IMR-90 (cell line): ENCODE measurements at regions not wholly inside any gene's neighbourhood (a gene's known extent, or its start where the extent isn't known, plus 50 kb on each side); places are given as distances from the start of the nearest gene placed in this dataset.

ENCODE experiments used
- ATAC-seq: fragments of 200-7000 bp; cut with Tn5 transposase; 2 replicates; pipeline ENCODE4 v1.9.1; 2020; ENCODE audit warnings: low read depth, mild to moderate bottlenecking, moderate library complexity
- BruUV-seq: library from RNA; stranded (reverse); fragments of 400-500 nt; replicated peaks from 2 replicates; lab custom pipeline; 2021; lab: Mats Ljungman, UMichigan
- CTCF ChIA-PET: fragments of 300-600 bp; formaldehyde crosslinking; extraction: SDS; loops from one replicate; lab custom pipeline; 2021; ENCODE audit warnings: antibody characterized with exemption; lab: Yijun Ruan, JAX
- POLR2A ChIA-PET: fragments of 300-600 bp; sonication (Branson Sonifier 250); formaldehyde crosslinking; loops from one replicate; lab custom pipeline; 2022; ENCODE audit warnings: antibody characterized with exemption; ENCODE audit not compliant: unreplicated experiment; lab: Charles Lee
- DNase-seq: peaks from one replicate; pipeline ENCODE4 v3.0.0; 2013
- H2AFZ ChIP-seq: replicated peaks from 2 replicates; pipeline ENCODE3; 2013; ENCODE audit warnings: low read length, mild to moderate bottlenecking; ENCODE audit not compliant: poor library complexity
- H2AK5ac ChIP-seq: 2 replicates; pipeline ENCODE4 v1.6.1; 2013; ENCODE audit warnings: low read depth, low read length, inconsistent platforms
- H2AK9ac ChIP-seq: replicated peaks from 2 replicates; pipeline ENCODE3; 2013; ENCODE audit warnings: mild to moderate bottlenecking, low read depth, low read length, moderate library complexity; ENCODE audit not compliant: poor library complexity
- H2BK120ac ChIP-seq: 2 replicates; pipeline ENCODE4 v1.6.1; 2013; ENCODE audit warnings: low read depth, low read length, inconsistent platforms
- H2BK15ac ChIP-seq: 3 replicates; pipeline ENCODE4 v1.6.1; 2013; ENCODE audit warnings: low read depth, low read length, inconsistent platforms
- H2BK20ac ChIP-seq: 2 replicates; pipeline ENCODE4 v1.6.1; 2013; ENCODE audit warnings: low read depth, mild to moderate bottlenecking, inconsistent platforms, low read length, moderate library complexity
- H2BK5ac ChIP-seq: 2 replicates; pipeline ENCODE4 v1.6.1; 2013; ENCODE audit warnings: mild to moderate bottlenecking, low read depth, low read length, inconsistent platforms; ENCODE audit not compliant: poor library complexity, severe bottlenecking
- H3K14ac ChIP-seq: replicated peaks from 2 replicates; pipeline ENCODE4 v1.6.1; 2013; ENCODE audit warnings: low read depth, low read length, inconsistent platforms
- H3K18ac ChIP-seq: 2 replicates; pipeline ENCODE4 v1.6.1; 2013; ENCODE audit warnings: low read depth, low read length, control low read depth
- H3K23ac ChIP-seq: 2 replicates; pipeline ENCODE4 v1.6.1; 2013; ENCODE audit warnings: low read depth, low read length, inconsistent platforms
- H3K27ac ChIP-seq: 2 replicates; pipeline ENCODE4 v1.5.1; 2013; ENCODE audit warnings: mild to moderate bottlenecking, control low read depth, low read length; ENCODE audit not compliant: insufficient read depth
- H3K27me3 ChIP-seq: 2 replicates; pipeline ENCODE4 v1.6.1; 2013; ENCODE audit warnings: low read length; ENCODE audit not compliant: control insufficient read depth, insufficient read depth
- H3K36me3 ChIP-seq: 2 replicates; pipeline ENCODE4 v1.6.1; 2013; ENCODE audit warnings: low read length, mixed read lengths; ENCODE audit not compliant: control insufficient read depth, insufficient read depth
- H3K4ac ChIP-seq: 2 replicates; pipeline ENCODE4 v1.6.1; 2013; ENCODE audit warnings: low read depth, low read length, inconsistent platforms
- H3K4me1 ChIP-seq: 2 replicates; pipeline ENCODE4 v1.6.1; 2013; ENCODE audit warnings: low read length, mixed read lengths; ENCODE audit not compliant: control insufficient read depth, insufficient read depth
- H3K4me2 ChIP-seq: 2 replicates; pipeline ENCODE4 v1.6.1; 2013; ENCODE audit warnings: low read depth, mild to moderate bottlenecking, control low read depth, low read length, moderate library complexity
- H3K4me3 ChIP-seq: 2 replicates; pipeline ENCODE4 v1.5.1; 2013; ENCODE audit warnings: low read depth, mild to moderate bottlenecking, control low read depth, low read length, moderate library complexity; ENCODE audit not compliant: insufficient read depth
- H3K56ac ChIP-seq: 2 replicates; pipeline ENCODE4 v1.6.1; 2013; ENCODE audit warnings: low read length, inconsistent platforms; ENCODE audit not compliant: insufficient read depth; ENCODE audit errors: extremely low read depth
- H3K79me1 ChIP-seq, 2 experiments: 2 replicates each; pipeline ENCODE4 v1.6.1; 2013; ENCODE audit warnings: low read length in 2 of 2, inconsistent platforms in 1 of 2, low read depth in 1 of 2
- H3K9ac ChIP-seq: 2 replicates; pipeline ENCODE4 v1.6.1; 2013; ENCODE audit warnings: low read depth, low read length, control low read depth
- H3K9me1 ChIP-seq: 2 replicates; pipeline ENCODE4 v1.6.1; 2013; ENCODE audit warnings: low read length, inconsistent platforms; ENCODE audit not compliant: insufficient read depth
- H3K9me3 ChIP-seq: 2 replicates; pipeline ENCODE4 v1.6.1; 2013; ENCODE audit warnings: low read length; ENCODE audit not compliant: control insufficient read depth, insufficient read depth
- H4K20me1 ChIP-seq: 2 replicates; pipeline ENCODE4 v1.6.1; 2013; ENCODE audit warnings: low read length, inconsistent platforms; ENCODE audit not compliant: insufficient read depth
- H4K5ac ChIP-seq: 2 replicates; pipeline ENCODE4 v1.6.1; 2013; ENCODE audit warnings: mild to moderate bottlenecking, low read depth, low read length, control low read depth
- H4K8ac ChIP-seq, 2 experiments: 2 replicates each; pipeline ENCODE4 v1.6.1; 2013; ENCODE audit warnings: low read depth in 2 of 2, low read length in 2 of 2, control low read depth in 1 of 2, inconsistent platforms in 1 of 2
- H4K91ac ChIP-seq: 2 replicates; pipeline ENCODE4 v1.6.1; 2013; ENCODE audit warnings: low read depth, low read length, inconsistent platforms; ENCODE audit not compliant: insufficient read depth
- CTCF ChIP-seq: conservative IDR thresholded peaks from 2 replicates; pipeline ENCODE4 v1.5.1; 2012; ENCODE audit warnings: mild to moderate bottlenecking, low read depth, low read length, improper control_type of control experiment
- ELK1 ChIP-seq: fragments of 150-350 bp; IDR thresholded peaks from 2 replicates; pipeline ENCODE4 v1.6.1; 2016; ENCODE audit warnings: low read depth, mild to moderate bottlenecking, low read length, moderate library complexity, borderline replicate concordance
- FOS ChIP-seq: fragments of 150-350 bp; IDR thresholded peaks from 2 replicates; pipeline ENCODE4 v1.6.1; 2016; ENCODE audit warnings: low read depth, low read length
- MAFK ChIP-seq: IDR thresholded peaks from 2 replicates; pipeline ENCODE4 v1.6.1; 2012; ENCODE audit warnings: low read depth, low read length, improper control_type of control experiment
- MAZ ChIP-seq: IDR thresholded peaks from 2 replicates; pipeline ENCODE4 v1.6.1; 2012; ENCODE audit warnings: low read depth, mild to moderate bottlenecking, low read length, improper control_type of control experiment, moderate library complexity, borderline replicate concordance
- MXI1 ChIP-seq: IDR thresholded peaks from 2 replicates; pipeline ENCODE4 v1.6.1; 2012; ENCODE audit warnings: low read depth, mild to moderate bottlenecking, low read length, moderate library complexity, borderline replicate concordance
- NFE2L2 ChIP-seq: fragments of 150-350 bp; IDR thresholded peaks from 2 replicates; pipeline ENCODE4 v1.6.1; 2016; ENCODE audit warnings: low read depth, mild to moderate bottlenecking, low read length
- POLR2A ChIP-seq: IDR thresholded peaks from 2 replicates; pipeline ENCODE4 v1.6.1; 2012; ENCODE audit warnings: mild to moderate bottlenecking, low read depth, low read length
- RAD21 ChIP-seq: IDR thresholded peaks from 2 replicates; pipeline ENCODE4 v1.6.1; 2012; ENCODE audit warnings: low read length, improper control_type of control experiment
- RFX5 ChIP-seq: IDR thresholded peaks from 2 replicates; pipeline ENCODE4 v1.8.0; 2012; ENCODE audit warnings: low read depth, mild to moderate bottlenecking, low read length, moderate library complexity
- SMC3 ChIP-seq: fragments of 150-350 bp; IDR thresholded peaks from 2 replicates; pipeline ENCODE4 v1.6.1; 2016; ENCODE audit warnings: low read depth, mild to moderate bottlenecking, antibody characterized with exemption, low read length, moderate library complexity
- WGBS, 2 experiments: methylation state at CpG; one replicate each; pipeline versions ENCODE4 v1.1.5 to v1.1.7; 2013; ENCODE audit warnings: missing lambda C conversion rate in 2 of 2; ENCODE audit not compliant: insufficient read length in 1 of 2; ENCODE audit errors: extremely low coverage in 2 of 2; 5-methylcytosine and 5-hydroxymethylcytosine counted together
- dilution Hi-C: fragments of 300-500 bp; cut with HindIII; formaldehyde crosslinking; loops from one replicate; pipeline ENCODE4 v1.14.3; 2018; ENCODE audit warnings: low sequenced_read_pairs; ENCODE audit not compliant: unreplicated experiment
- in situ Hi-C: fragments of 300-500 bp; cut with MboI; formaldehyde crosslinking; loops from 3 replicates; pipeline ENCODE4 v1.14.3; 2019; ENCODE audit warnings: low sequenced_read_pairs, inconsistent platforms, mixed read lengths
- intact Hi-C: fragments of 100-400 bp; cut with micrococcal nuclease; formaldehyde crosslinking; loops from 2 replicates; pipeline ENCODE4 v1.10.0; 2022

DNA sequence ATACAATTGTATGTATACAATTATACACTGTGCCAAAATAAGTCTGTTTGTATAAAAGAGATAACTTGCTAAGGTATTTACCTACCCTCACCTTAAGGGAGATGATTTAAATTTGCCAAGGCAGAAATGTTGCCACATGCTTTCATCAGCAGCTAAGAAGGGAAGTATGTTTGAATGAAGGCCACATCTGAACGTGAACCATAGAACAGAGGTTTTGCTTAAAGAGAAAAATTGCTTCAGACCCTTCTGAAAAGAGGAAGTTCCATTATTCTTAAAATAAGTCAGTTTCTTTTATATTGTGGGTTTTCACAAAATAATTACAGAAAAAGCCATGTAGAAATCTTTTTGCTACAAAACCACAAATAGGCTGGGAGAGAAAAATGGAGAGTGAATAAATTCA, 621.5 kb upstream of the HTR2C start:
- in situ Hi-C loops, result no loop called here
- Histone ChIP-seq H2BK120ac (no peak overlapping the region), H3K23ac (no peak overlapping the region), H3K9ac (no peak overlapping the region), H3K18ac (no peak overlapping the region), H3K9me3 (no peaks in the 10 kb centered on the region; the same call in 1 of the 2 replicates), H3K79me1 (no peaks in the 10 kb centered on the region), H3K4me2 (no peak overlapping the region), H3K9me1 (no peaks in the 10 kb centered on the region), H3K36me3 (no peaks in the 10 kb centered on the region), H2AFZ (no peak overlapping the region), H3K14ac (no peak overlapping the region), H4K91ac (no peak overlapping the region), H4K8ac (no peak overlapping the region), H3K4me3 (no peak overlapping the region), H3K27me3 (no peaks in the 10 kb centered on the region; the same call in 1 of the 2 replicates), H3K27ac (no peak overlapping the region), H2BK5ac (no peak overlapping the region), H4K5ac (no peak overlapping the region), H3K4ac (no peak overlapping the region), H2AK9ac (no peak overlapping the region), H2BK15ac (no peak overlapping the region), H4K20me1 (no peaks in the 10 kb centered on the region), H3K4me1 (no peaks in the 10 kb centered on the region), H2BK20ac (no peak overlapping the region), H3K56ac (no peak overlapping the region), H2AK5ac (no peak overlapping the region)
- dilution Hi-C loops, result no loop called here
- TF ChIP-seq RAD21 (no peak), CTCF (no peak), MXI1 (no peak), POLR2A (no peak), MAFK (no peak), NFE2L2 (no peak), ELK1 (no peak), RFX5 (no peak), SMC3 (no peak), MAZ (no peak), FOS (no peak)
- ChIA-PET CTCF (no interaction called here), POLR2A (no interaction called here)
- no peak for DNase-seq
- no TSS peak for BruUV-seq
- ATAC-seq, result no peak
- no CpG with 5 or more reads among the region's 1 CpG for WGBS, 2 experiments
- intact Hi-C loops, result no loop called here
